Tibial nerve (tissue), 4 donors: ENCODE measurements at regions not wholly inside any gene's neighbourhood (a gene's known extent, or its start where the extent isn't known, plus 50 kb on each side); places are given as distances from the start of the nearest gene placed in this dataset.

Experiments used
- DNase-seq, 2 donors: peaks; one replicate each; pipeline ENCODE4 v3.0.0-alpha.2; 2019; ENCODE audit warnings: low spot score in 2 of 2
- H3K27ac ChIP-seq, 4 donors: fragments of 200-600 bp; sonication (generic) in 3 of 4; one replicate each; pipeline ENCODE4 v1.5.1; 2017 to 2019; ENCODE audit warnings: mild to moderate bottlenecking in 1 of 4
- H3K27me3 ChIP-seq, 2 donors: fragments of 200-600 bp; sonication (generic) in 1 of 2; one replicate each; pipeline versions ENCODE4 v1.5.1 to v1.6.0; 2017 to 2019
- H3K36me3 ChIP-seq, 3 donors: fragments of 200-600 bp; sonication (generic); one replicate each; pipeline ENCODE4 v1.5.1; 2018 to 2019
- H3K4me1 ChIP-seq, 4 donors: fragments of 200-600 bp; sonication (generic) in 3 of 4; one replicate each; pipeline ENCODE4 v1.5.1; 2017 to 2019
- H3K4me3 ChIP-seq, 4 donors: fragments of 200-600 bp; sonication (generic) in 3 of 4; one replicate each; pipeline ENCODE4 v1.5.1; 2017 to 2019; ENCODE audit warnings: mild to moderate bottlenecking in 1 of 4, moderate library complexity in 1 of 4
- H3K9me3 ChIP-seq, 4 donors: fragments of 200-600 bp; sonication (generic) in 3 of 4; one replicate each; pipeline ENCODE4 v1.5.1; 2017 to 2019
- EP300 ChIP-seq, 2 donors: sonication (generic); formaldehyde crosslinking; IDR thresholded peaks; one replicate each; pipeline ENCODE4 v1.6.1; 2017; ENCODE audit warnings: antibody characterized with exemption in 2 of 2, mild to moderate bottlenecking in 1 of 2
- POLR2A ChIP-seq, 2 donors: fragments of 450-650 bp; IDR thresholded peaks; one replicate each; pipeline ENCODE4 v1.6.1; 2017; ENCODE audit warnings: antibody characterized with exemption in 2 of 2, mild to moderate bottlenecking in 2 of 2, moderate library complexity in 2 of 2
- WGBS, 2 donors: methylation state at CpG; one replicate each; pipeline ENCODE4 v1.1.5; 2018; 5-methylcytosine and 5-hydroxymethylcytosine counted together
- TF ChIP-seq, protein P1 (sequence below), 5 experiments: fragments of 200-600 bp in 3 of 5; fragments of 450-650 bp in 2 of 5; sonication (generic) in 3 of 5; IDR thresholded peaks; one replicate each; pipeline ENCODE4 v1.5.1; 2016 to 2019; ENCODE audit warnings: antibody characterized with exemption in 5 of 5, mild to moderate bottlenecking in 3 of 5, moderate library complexity in 2 of 5

DNA sequence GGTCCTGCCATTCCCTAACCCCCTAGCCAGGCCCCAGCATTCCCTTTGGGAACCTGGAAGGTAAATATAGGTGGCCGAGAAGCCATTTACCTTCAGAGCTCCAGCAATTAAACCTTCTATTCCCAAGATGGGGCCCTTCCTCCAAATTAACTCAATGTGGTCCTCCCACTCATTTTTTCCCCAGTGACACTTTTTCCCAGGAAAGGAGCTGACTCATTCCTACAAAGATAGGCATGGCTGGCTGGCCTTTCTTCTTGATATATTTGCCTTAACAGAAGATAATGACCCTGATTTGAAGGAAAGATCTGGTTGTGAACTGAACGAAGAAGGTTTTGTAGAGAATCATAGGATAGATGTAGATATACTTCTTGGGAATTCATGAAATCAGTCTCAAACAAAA lies 279.0 kb upstream of the VEPH1 start:
- Histone ChIP-seq H3K36me3 (no peaks in the 10 kb centered on the region), H3K27ac (no peak overlapping the region), H3K27me3 (no peaks in the 10 kb centered on the region), H3K4me3 (no peak overlapping the region), H3K4me1 (peaks cover 0 to 24% (median 9%) of the 10 kb centered on the region in 4 donors), H3K9me3 (peaks cover 0 to 5% (median 0%) of the 10 kb centered on the region in 4 donors)
- DNase-seq, result no peak
- TF ChIP-seq POLR2A (IDR thresholded peaks at IDR 0.05) (no peak), EP300 (IDR thresholded peaks at IDR 0.05) (no peak)
- TF ChIP-seq, protein P1, sequence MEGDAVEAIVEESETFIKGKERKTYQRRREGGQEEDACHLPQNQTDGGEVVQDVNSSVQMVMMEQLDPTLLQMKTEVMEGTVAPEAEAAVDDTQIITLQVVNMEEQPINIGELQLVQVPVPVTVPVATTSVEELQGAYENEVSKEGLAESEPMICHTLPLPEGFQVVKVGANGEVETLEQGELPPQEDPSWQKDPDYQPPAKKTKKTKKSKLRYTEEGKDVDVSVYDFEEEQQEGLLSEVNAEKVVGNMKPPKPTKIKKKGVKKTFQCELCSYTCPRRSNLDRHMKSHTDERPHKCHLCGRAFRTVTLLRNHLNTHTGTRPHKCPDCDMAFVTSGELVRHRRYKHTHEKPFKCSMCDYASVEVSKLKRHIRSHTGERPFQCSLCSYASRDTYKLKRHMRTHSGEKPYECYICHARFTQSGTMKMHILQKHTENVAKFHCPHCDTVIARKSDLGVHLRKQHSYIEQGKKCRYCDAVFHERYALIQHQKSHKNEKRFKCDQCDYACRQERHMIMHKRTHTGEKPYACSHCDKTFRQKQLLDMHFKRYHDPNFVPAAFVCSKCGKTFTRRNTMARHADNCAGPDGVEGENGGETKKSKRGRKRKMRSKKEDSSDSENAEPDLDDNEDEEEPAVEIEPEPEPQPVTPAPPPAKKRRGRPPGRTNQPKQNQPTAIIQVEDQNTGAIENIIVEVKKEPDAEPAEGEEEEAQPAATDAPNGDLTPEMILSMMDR (IDR thresholded peaks at IDR 0.05), result no peak
- WGBS, 2 donors, result 84 to 90% methylated on average over 2 of the region's 2 CpGs

DNA sequence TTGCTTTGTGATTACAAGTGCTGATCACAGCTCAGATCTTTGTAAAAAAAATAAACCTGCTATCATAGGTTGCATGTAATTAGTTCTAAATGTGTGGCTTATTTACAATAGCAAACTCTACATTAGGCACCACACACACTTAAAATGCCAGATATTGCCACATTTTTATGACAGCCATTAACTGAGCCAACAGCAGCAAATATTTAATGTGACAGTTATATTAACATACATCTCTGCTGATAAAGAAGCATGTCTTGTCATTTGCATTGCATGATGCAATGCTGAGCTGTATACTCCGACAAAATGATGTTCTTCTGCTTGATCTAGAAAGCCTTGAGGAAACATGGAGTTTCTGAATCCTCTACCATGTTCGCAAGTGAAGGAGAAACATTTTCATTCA lies 273.6 kb upstream of the VEPH1 start:
- no peak overlapping the region for H3K4me3 ChIP-seq
- 95 to 96% methylated on average over 2 of the region's 2 CpGs for WGBS, 2 donors
- H3K27ac ChIP-seq, result no peak overlapping the region
- TF ChIP-seq, protein P1 (IDR thresholded peaks at IDR 0.05), result no peak
- TF ChIP-seq POLR2A (IDR thresholded peaks at IDR 0.05), result no peak
- no peak for TF ChIP-seq EP300 (IDR thresholded peaks at IDR 0.05)
- H3K36me3 ChIP-seq, result no peaks in the 10 kb centered on the region
- no peaks in the 10 kb centered on the region for H3K27me3 ChIP-seq
- peaks cover 0 to 5% (median 0%) of the 10 kb centered on the region in 4 donors for H3K9me3 ChIP-seq
- DNase-seq, result no peak
- no peaks in the 10 kb centered on the region for H3K4me1 ChIP-seq

DNA sequence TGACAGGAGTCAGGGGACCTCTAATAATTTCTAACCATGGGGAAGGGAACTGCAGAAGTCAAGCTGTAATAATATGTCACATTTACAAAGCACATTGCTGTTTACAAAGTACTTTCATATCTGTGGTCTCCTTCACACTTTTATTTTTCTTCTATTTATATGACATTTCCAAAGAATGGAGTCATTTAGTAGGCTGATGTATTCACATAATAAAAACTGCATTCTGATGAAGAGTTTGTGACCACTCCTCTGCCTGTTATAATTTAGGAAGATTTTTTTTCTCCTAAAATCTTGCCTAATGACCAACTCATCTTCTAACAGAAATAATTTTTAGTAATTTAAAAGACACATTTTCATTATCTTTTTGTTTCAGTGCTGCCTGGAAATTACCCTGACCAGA lies 272.2 kb upstream of the VEPH1 start:
- H3K27me3 ChIP-seq, result no peaks in the 10 kb centered on the region
- no peak overlapping the region for H3K27ac ChIP-seq
- H3K4me3 ChIP-seq, result no peak overlapping the region
- peaks cover 0 to 5% (median 0%) of the 10 kb centered on the region in 4 donors for H3K9me3 ChIP-seq
- H3K36me3 ChIP-seq, result no peaks in the 10 kb centered on the region
- no peaks in the 10 kb centered on the region for H3K4me1 ChIP-seq
- DNase-seq, result no peak
- TF ChIP-seq, protein P1 (IDR thresholded peaks at IDR 0.05), result no peak
- TF ChIP-seq EP300 (IDR thresholded peaks at IDR 0.05), result no peak
- no peak for TF ChIP-seq POLR2A (IDR thresholded peaks at IDR 0.05)

DNA sequence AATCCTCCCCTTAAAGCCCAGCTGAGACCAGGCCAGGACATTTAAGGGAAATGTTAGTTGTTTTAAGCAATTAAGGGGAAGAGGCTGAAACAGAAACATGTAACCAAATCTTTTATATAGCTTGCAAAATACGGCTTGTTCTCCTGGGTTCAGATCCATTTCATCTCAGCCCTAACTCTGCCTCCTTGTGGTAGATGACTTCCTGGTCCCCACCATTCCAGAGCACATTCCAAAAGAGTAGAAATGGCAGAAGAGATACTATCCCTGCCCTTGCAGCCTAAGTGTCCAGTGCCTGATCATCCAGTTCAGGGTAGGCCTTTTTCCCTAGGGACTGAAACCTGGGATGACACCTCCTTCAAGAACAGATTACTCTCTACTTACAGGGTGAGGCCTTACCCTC lies 266.2 kb upstream of the VEPH1 start:
- H3K9me3 ChIP-seq, result no peaks in the 10 kb centered on the region
- no peaks in the 10 kb centered on the region for H3K4me1 ChIP-seq
- no peak overlapping the region for H3K27ac ChIP-seq
- H3K36me3 ChIP-seq, result no peaks in the 10 kb centered on the region
- DNase-seq, result no peak
- TF ChIP-seq, protein P1 (IDR thresholded peaks at IDR 0.05), result no peak
- TF ChIP-seq POLR2A (IDR thresholded peaks at IDR 0.05) (no peak), EP300 (IDR thresholded peaks at IDR 0.05) (no peak)
- H3K4me3 ChIP-seq, result no peak overlapping the region
- WGBS, 2 donors, result 88 to 93% methylated on average over 1 of the region's 1 CpG
- H3K27me3 ChIP-seq, result no peaks in the 10 kb centered on the region

DNA sequence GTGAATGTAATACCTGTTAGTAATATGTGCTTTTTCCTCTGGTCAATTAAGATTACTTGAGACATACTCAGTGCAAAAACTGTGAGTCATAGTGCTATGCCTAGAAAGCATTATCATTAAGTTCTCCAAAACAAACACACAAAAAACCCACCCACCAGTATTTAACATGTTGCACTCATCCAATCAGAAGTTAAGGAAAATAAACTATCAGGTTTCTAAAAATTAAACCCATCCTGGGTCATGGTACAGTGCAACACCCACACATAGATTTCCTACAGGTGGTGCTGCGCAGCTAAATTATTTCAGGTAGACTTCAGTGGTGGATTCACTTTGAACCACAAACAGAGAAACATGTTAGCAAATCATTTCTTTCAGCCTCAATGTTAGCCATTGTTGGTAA lies 264.4 kb upstream of the VEPH1 start:
- H3K36me3 ChIP-seq, result no peaks in the 10 kb centered on the region
- H3K4me1 ChIP-seq, result no peaks in the 10 kb centered on the region
- no peaks in the 10 kb centered on the region for H3K9me3 ChIP-seq
- WGBS, 2 donors, result 94 to 97% methylated on average over 1 of the region's 1 CpG
- no peak for TF ChIP-seq EP300 (IDR thresholded peaks at IDR 0.05)
- TF ChIP-seq, protein P1 (IDR thresholded peaks at IDR 0.05), result no peak
- H3K4me3 ChIP-seq, result no peak overlapping the region
- DNase-seq, result no peak
- no peaks in the 10 kb centered on the region for H3K27me3 ChIP-seq
- no peak overlapping the region for H3K27ac ChIP-seq
